ENCODE measurements at regions not wholly inside any gene's neighbourhood (a gene's known extent, or its start where the extent isn't known, plus 50 kb on each side); places are given as distances from the start of the nearest gene placed in this dataset.

- no peak for TF ChIP-seq CTCF (IDR thresholded peaks at IDR 0.05)
- TF ChIP-seq POLR2A (IDR thresholded peaks at IDR 0.05), result no peak
Measured at GRCh38 chr3:189467451-189467850, 163.7 kb upstream of the TP63 start.
